SK-N-SH (cell line): ENCODE measurements at regions not wholly inside any gene's neighbourhood (a gene's known extent, or its start where the extent isn't known, plus 50 kb on each side); places are given as distances from the start of the nearest gene placed in this dataset.

Source experiments
- CTCF ChIA-PET: fragments of 300-600, 350-600 bp; formaldehyde crosslinking; extraction: SDS; loops from one replicate; lab custom pipeline; 2021; lab: Yijun Ruan, JAX
- POLR2A ChIA-PET: fragments of 350-600 bp; sonication (Branson Sonifier 250); formaldehyde crosslinking; extraction: SDS; loops from one replicate; lab custom pipeline; 2020; ENCODE audit warnings: antibody characterized with exemption, inconsistent platforms; lab: Yijun Ruan, JAX
- DNase-seq: peaks from one replicate; pipeline ENCODE4 v3.0.0; 2012
- H2AFZ ChIP-seq: fragments of 200-600 bp; sonication (generic); 2 replicates; pipeline ENCODE4 v1.8.1; 2016; ENCODE audit warnings: antibody characterized with exemption, mild to moderate bottlenecking, low read depth
- H3F3A ChIP-seq: fragments of 200-600 bp; sonication (generic); replicated peaks from 2 replicates; pipeline ENCODE3; 2016; ENCODE audit warnings: antibody characterized with exemption, mild to moderate bottlenecking; ENCODE audit not compliant: insufficient read depth
- H3K27ac ChIP-seq, 2 experiments: fragments of 200-500 bp in 1 of 2; fragments of 200-600 bp in 1 of 2; sonication (Bioruptor generic) in 1 of 2; sonication (generic), shearing (Covaris generic) in 1 of 2; 2 replicates each; pipeline versions ENCODE4 v1.5.1 to v1.6.1; 2014 to 2016; ENCODE audit warnings: low read depth in 2 of 2, inconsistent platforms in 1 of 2, low read length in 1 of 2, mild to moderate bottlenecking in 1 of 2, mixed read lengths in 1 of 2
- H3K27me3 ChIP-seq: fragments of 200-600 bp; sonication (generic), shearing (Covaris generic); 2 replicates; pipeline ENCODE4 v1.6.1; 2016; ENCODE audit warnings: mixed run types; ENCODE audit not compliant: insufficient read depth
- H3K36me3 ChIP-seq, 2 experiments: fragments of 200-500 bp in 1 of 2; fragments of 200-600 bp in 1 of 2; sonication (Bioruptor generic) in 1 of 2; sonication (generic) in 1 of 2; replicated peaks in 1 of 2; 2 replicates each; pipeline versions ENCODE3 to v1.5.1; 2014 to 2016; ENCODE audit warnings: low read length in 1 of 2, mild to moderate bottlenecking in 1 of 2; ENCODE audit not compliant: insufficient read depth in 2 of 2, control insufficient read depth in 1 of 2
- H3K4me1 ChIP-seq, 2 experiments: fragments of 200-500 bp in 1 of 2; fragments of 200-600 bp in 1 of 2; sonication (Bioruptor generic) in 1 of 2; sonication (generic), shearing (Covaris generic) in 1 of 2; 2 replicates each; pipeline versions ENCODE4 v1.5.1 to v1.6.1; 2014 to 2016; ENCODE audit warnings: low read depth in 1 of 2, low read length in 1 of 2, mixed run types in 1 of 2; ENCODE audit not compliant: insufficient read depth in 2 of 2, control insufficient read depth in 1 of 2
- H3K4me2 ChIP-seq: fragments of 200-600 bp; sonication (generic), shearing (Covaris generic); 2 replicates; pipeline ENCODE4 v1.6.1; 2017; ENCODE audit warnings: mixed run types
- H3K4me3 ChIP-seq, 2 experiments: fragments of 200-500 bp in 1 of 2; fragments of 200-600 bp in 1 of 2; sonication (Bioruptor generic) in 1 of 2; sonication (generic), shearing (Covaris generic) in 1 of 2; 2 replicates each; pipeline versions ENCODE4 v1.5.1 to v1.8.1; 2014 to 2016; ENCODE audit warnings: low read depth in 2 of 2, inconsistent platforms in 1 of 2, low read length in 1 of 2, mild to moderate bottlenecking in 1 of 2, mixed read lengths in 1 of 2, moderate library complexity in 1 of 2
- H3K79me2 ChIP-seq: fragments of 200-600 bp; sonication (generic); 2 replicates; pipeline ENCODE4 v1.8.1; 2017; ENCODE audit warnings: mild to moderate bottlenecking; ENCODE audit not compliant: insufficient read depth
- H3K9ac ChIP-seq: fragments of 200-600 bp; sonication (generic); 2 replicates; pipeline ENCODE4 v1.6.1; 2017; ENCODE audit warnings: mixed run types
- H3K9me2 ChIP-seq: fragments of 200-600 bp; sonication (generic); 2 replicates; pipeline ENCODE4 v1.6.1; 2017; ENCODE audit warnings: mixed run types
- H3K9me3 ChIP-seq: fragments of 200-600 bp; sonication (generic); 2 replicates; pipeline ENCODE4 v1.6.1; 2017; ENCODE audit warnings: mixed run types, mild to moderate bottlenecking, moderate library complexity
- H4K20me1 ChIP-seq: fragments of 200-600 bp; sonication (generic); 2 replicates; pipeline ENCODE4 v1.6.1; 2017; ENCODE audit warnings: mild to moderate bottlenecking, mixed run types; ENCODE audit not compliant: insufficient read depth
- CTCF ChIP-seq: fragments of 200-600 bp; sonication (generic); IDR thresholded peaks from 2 replicates; pipeline ENCODE4 v1.6.1; 2017; ENCODE audit warnings: antibody characterized with exemption, mild to moderate bottlenecking, moderate library complexity
- EP300 ChIP-seq, 2 experiments: IDR thresholded peaks; 2 replicates each; pipeline versions ENCODE4 v1.4.0 to v1.6.1; 2012; ENCODE audit warnings: borderline replicate concordance in 1 of 2, low read depth in 1 of 2, low read length in 1 of 2
- FOXJ3 ChIP-seq: sonication (generic); formaldehyde crosslinking; IDR thresholded peaks from 2 replicates; pipeline ENCODE4 v1.5.1; 2020; ENCODE audit warnings: mild to moderate bottlenecking, missing genetic modification reagents
- FOXM1 ChIP-seq: IDR thresholded peaks from 2 replicates; pipeline ENCODE4 v1.4.0; 2012; ENCODE audit warnings: low read depth, mild to moderate bottlenecking
- GATA2 ChIP-seq: sonication (generic); formaldehyde crosslinking; IDR thresholded peaks from 2 replicates; pipeline ENCODE4 v1.5.0; 2020; ENCODE audit warnings: mild to moderate bottlenecking, missing genetic modification reagents
- IRF3 ChIP-seq: fragments of 150-350 bp; IDR thresholded peaks from 2 replicates; pipeline ENCODE4 v1.6.1; 2016; ENCODE audit warnings: mild to moderate bottlenecking, low read depth, low read length
- MAX ChIP-seq: IDR thresholded peaks from 2 replicates; pipeline ENCODE4 v1.4.0; 2012; ENCODE audit warnings: low read depth
- MXI1 ChIP-seq: IDR thresholded peaks from 2 replicates; pipeline ENCODE4 v1.6.1; 2012; ENCODE audit warnings: mild to moderate bottlenecking, low read depth, low read length, improper control_type of control experiment
- NFIC ChIP-seq: IDR thresholded peaks from 2 replicates; pipeline ENCODE4 v1.4.0; 2012; ENCODE audit warnings: borderline replicate concordance
- RAD21 ChIP-seq: IDR thresholded peaks from 2 replicates; pipeline ENCODE4 v1.6.1; 2012; ENCODE audit warnings: mild to moderate bottlenecking, low read length
- RFX5 ChIP-seq: IDR thresholded peaks from 2 replicates; pipeline ENCODE4 v1.6.1; 2012; ENCODE audit warnings: mild to moderate bottlenecking, improper control_type of control experiment, low read length
- SMC3 ChIP-seq: IDR thresholded peaks from 2 replicates; pipeline ENCODE4 v1.6.1; 2012; ENCODE audit warnings: low read depth, low read length, improper control_type of control experiment
- TCF12 ChIP-seq: IDR thresholded peaks from 2 replicates; pipeline ENCODE4 v1.4.0; 2012
- TEAD4 ChIP-seq: IDR thresholded peaks from 2 replicates; pipeline ENCODE4 v1.4.0; 2012; ENCODE audit warnings: mild to moderate bottlenecking, borderline replicate concordance; ENCODE audit not compliant: insufficient read depth
- YY1 ChIP-seq: IDR thresholded peaks from 2 replicates; pipeline ENCODE4 v1.4.0; 2012; ENCODE audit warnings: low read depth, mild to moderate bottlenecking
- WGBS: methylation state at CpG from one replicate; pipeline ENCODE4 v1.1.6; 2017; ENCODE audit warnings: low lambda C conversion rate; 5-methylcytosine and 5-hydroxymethylcytosine counted together
- TF ChIP-seq, protein P1 (sequence below): IDR thresholded peaks from 2 replicates; pipeline ENCODE4 v1.4.0; 2012; ENCODE audit warnings: low read depth, borderline replicate concordance
- TF ChIP-seq, protein P2 (sequence below): IDR thresholded peaks from 2 replicates; pipeline ENCODE4 v1.6.1; 2012; ENCODE audit warnings: mild to moderate bottlenecking, low read depth, low read length, moderate library complexity
- TF ChIP-seq, protein P3 (sequence below): fragments of 150-350 bp; IDR thresholded peaks from 2 replicates; pipeline ENCODE4 v1.6.1; 2017; ENCODE audit warnings: antibody characterized with exemption, low read length, low read depth, borderline replicate concordance

- no peak overlapping the region for H3K4me3 ChIP-seq
- peaks cover 3 to 9% of the 10 kb centered on the region in 2 experiments; a peak in 3 of 4 replicates for H3K4me1 ChIP-seq
- H3F3A ChIP-seq = no peaks in the 10 kb centered on the region
- no peak overlapping the region for H3K27ac ChIP-seq
- no peaks in the 10 kb centered on the region for H3K36me3 ChIP-seq
- ChIA-PET POLR2A (no interaction called here), CTCF (interaction anchor here (0.9 kb wide), 1 partner anchor 11 kb away, joined by 3 read pairs; no protein-coding TSS in a partner anchor)
- no peaks in the 10 kb centered on the region for H4K20me1 ChIP-seq
- no peak overlapping the region for H3K9ac ChIP-seq
- TF ChIP-seq RAD21 = no peak
- TF ChIP-seq YY1 = no peak
- TF ChIP-seq CTCF = no peak
- TF ChIP-seq TCF12 = no peak
- TF ChIP-seq MAX = no peak
- no peak for TF ChIP-seq MXI1
- TF ChIP-seq, protein P1, sequence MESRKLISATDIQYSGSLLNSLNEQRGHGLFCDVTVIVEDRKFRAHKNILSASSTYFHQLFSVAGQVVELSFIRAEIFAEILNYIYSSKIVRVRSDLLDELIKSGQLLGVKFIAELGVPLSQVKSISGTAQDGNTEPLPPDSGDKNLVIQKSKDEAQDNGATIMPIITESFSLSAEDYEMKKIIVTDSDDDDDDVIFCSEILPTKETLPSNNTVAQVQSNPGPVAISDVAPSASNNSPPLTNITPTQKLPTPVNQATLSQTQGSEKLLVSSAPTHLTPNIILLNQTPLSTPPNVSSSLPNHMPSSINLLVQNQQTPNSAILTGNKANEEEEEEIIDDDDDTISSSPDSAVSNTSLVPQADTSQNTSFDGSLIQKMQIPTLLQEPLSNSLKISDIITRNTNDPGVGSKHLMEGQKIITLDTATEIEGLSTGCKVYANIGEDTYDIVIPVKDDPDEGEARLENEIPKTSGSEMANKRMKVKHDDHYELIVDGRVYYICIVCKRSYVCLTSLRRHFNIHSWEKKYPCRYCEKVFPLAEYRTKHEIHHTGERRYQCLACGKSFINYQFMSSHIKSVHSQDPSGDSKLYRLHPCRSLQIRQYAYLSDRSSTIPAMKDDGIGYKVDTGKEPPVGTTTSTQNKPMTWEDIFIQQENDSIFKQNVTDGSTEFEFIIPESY = no peak
- 77% methylated on average over 4 of the region's 4 CpGs for WGBS
- no peak for DNase-seq
- no peak overlapping the region for H2AFZ ChIP-seq
- no peak overlapping the region for H3K4me2 ChIP-seq
- no peaks in the 10 kb centered on the region for H3K79me2 ChIP-seq
- H3K9me3 ChIP-seq = no peaks in the 10 kb centered on the region
- H3K9me2 ChIP-seq = no peaks in the 10 kb centered on the region
- no peaks in the 10 kb centered on the region for H3K27me3 ChIP-seq
Observed at GRCh38 chr16:66245868-66246267, 120.6 kb upstream of the CDH5 start.

- Histone ChIP-seq H4K20me1 (no peaks in the 10 kb centered on the region), H3K79me2 (no peaks in the 10 kb centered on the region), H3K9me3 (no peaks in the 10 kb centered on the region), H3K4me1 (peaks cover 0 to 5% of the 10 kb centered on the region in 2 experiments; a peak in 1 of 4 replicates), H3K36me3 (no peaks in the 10 kb centered on the region), H3K27ac (no peak overlapping the region), H2AFZ (no peak overlapping the region), H3K4me2 (no peak overlapping the region), H3K9me2 (no peaks in the 10 kb centered on the region), H3K4me3 (no peak overlapping the region), H3F3A (no peaks in the 10 kb centered on the region), H3K27me3 (no peaks in the 10 kb centered on the region), H3K9ac (no peak overlapping the region)
- 73% methylated on average over 8 of the region's 8 CpGs for WGBS
- DNase-seq = no peak
- POLR2A ChIA-PET = no interaction called here
- TF ChIP-seq RFX5 = no peak
- no peak for TF ChIP-seq FOXJ3 (CRISPR knock-in tag)
- TF ChIP-seq IRF3 = no peak
- TF ChIP-seq, protein P2, sequence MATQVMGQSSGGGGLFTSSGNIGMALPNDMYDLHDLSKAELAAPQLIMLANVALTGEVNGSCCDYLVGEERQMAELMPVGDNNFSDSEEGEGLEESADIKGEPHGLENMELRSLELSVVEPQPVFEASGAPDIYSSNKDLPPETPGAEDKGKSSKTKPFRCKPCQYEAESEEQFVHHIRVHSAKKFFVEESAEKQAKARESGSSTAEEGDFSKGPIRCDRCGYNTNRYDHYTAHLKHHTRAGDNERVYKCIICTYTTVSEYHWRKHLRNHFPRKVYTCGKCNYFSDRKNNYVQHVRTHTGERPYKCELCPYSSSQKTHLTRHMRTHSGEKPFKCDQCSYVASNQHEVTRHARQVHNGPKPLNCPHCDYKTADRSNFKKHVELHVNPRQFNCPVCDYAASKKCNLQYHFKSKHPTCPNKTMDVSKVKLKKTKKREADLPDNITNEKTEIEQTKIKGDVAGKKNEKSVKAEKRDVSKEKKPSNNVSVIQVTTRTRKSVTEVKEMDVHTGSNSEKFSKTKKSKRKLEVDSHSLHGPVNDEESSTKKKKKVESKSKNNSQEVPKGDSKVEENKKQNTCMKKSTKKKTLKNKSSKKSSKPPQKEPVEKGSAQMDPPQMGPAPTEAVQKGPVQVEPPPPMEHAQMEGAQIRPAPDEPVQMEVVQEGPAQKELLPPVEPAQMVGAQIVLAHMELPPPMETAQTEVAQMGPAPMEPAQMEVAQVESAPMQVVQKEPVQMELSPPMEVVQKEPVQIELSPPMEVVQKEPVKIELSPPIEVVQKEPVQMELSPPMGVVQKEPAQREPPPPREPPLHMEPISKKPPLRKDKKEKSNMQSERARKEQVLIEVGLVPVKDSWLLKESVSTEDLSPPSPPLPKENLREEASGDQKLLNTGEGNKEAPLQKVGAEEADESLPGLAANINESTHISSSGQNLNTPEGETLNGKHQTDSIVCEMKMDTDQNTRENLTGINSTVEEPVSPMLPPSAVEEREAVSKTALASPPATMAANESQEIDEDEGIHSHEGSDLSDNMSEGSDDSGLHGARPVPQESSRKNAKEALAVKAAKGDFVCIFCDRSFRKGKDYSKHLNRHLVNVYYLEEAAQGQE = no peak
- TF ChIP-seq TCF12 = no peak
- TF ChIP-seq FOXM1 = no peak
- TF ChIP-seq EP300 (IDR thresholded peaks at IDR 0.05; ENCODE audit: borderline replicate concordance in 1 of 2, low read depth in 1 of 2, low read length in 1 of 2) = no peak
- TF ChIP-seq TEAD4 = no peak
- no peak for TF ChIP-seq SMC3
- TF ChIP-seq, protein P3, sequence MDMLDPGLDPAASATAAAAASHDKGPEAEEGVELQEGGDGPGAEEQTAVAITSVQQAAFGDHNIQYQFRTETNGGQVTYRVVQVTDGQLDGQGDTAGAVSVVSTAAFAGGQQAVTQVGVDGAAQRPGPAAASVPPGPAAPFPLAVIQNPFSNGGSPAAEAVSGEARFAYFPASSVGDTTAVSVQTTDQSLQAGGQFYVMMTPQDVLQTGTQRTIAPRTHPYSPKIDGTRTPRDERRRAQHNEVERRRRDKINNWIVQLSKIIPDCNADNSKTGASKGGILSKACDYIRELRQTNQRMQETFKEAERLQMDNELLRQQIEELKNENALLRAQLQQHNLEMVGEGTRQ = no peak
- TF ChIP-seq GATA2 (CRISPR knock-in tag) = no peak
- no peak for TF ChIP-seq NFIC
- CTCF ChIA-PET = interaction anchor here (0.9 kb wide), 1 partner anchor 12 kb away, joined by 3 read pairs; no protein-coding TSS in a partner anchor
Observed at GRCh38 chr16:66245072-66245471, 121.4 kb upstream of the CDH5 start.
